Progenitor cell of endocrine pancreas (in vitro differentiated cells): ENCODE measurements at regions not wholly inside any gene's neighbourhood (a gene's known extent, or its start where the extent isn't known, plus 50 kb on each side); places are given as distances from the start of the nearest gene placed in this dataset.

ENCODE experiments used
- DNase-seq: peaks from one replicate; pipeline ENCODE4 v3.0.0; 2021; ENCODE audit warnings: low spot score; ENCODE audit not compliant: unreplicated experiment
- H3K27ac Mint-ChIP-seq: 2 replicates; pipeline ENCODE4 v1.8.0; 2021; ENCODE audit warnings: mild to moderate bottlenecking, moderate library complexity, mixed read lengths
- H3K27me3 Mint-ChIP-seq: 2 replicates; pipeline ENCODE4 v1.8.0; 2021; ENCODE audit warnings: mixed read lengths
- H3K36me3 Mint-ChIP-seq: 2 replicates; pipeline ENCODE4 v1.8.0; 2022; ENCODE audit warnings: mixed read lengths; ENCODE audit not compliant: insufficient read depth
- H3K4me1 Mint-ChIP-seq: 2 replicates; pipeline ENCODE4 v1.8.0; 2021; ENCODE audit warnings: low read depth, mixed read lengths
- H3K4me3 Mint-ChIP-seq: 2 replicates; pipeline ENCODE4 v1.8.0; 2021; ENCODE audit warnings: low read depth, mild to moderate bottlenecking, moderate library complexity, mixed read lengths
- H3K9me3 Mint-ChIP-seq: 2 replicates; pipeline ENCODE4 v1.8.0; 2021; ENCODE audit warnings: low read depth, mixed read lengths
- TF ChIP-seq, protein P1 (sequence below): fragments of 200-600 bp; sonication (generic); IDR thresholded peaks from one replicate; pipeline ENCODE4 v1.5.0; 2021; ENCODE audit warnings: antibody characterized with exemption, mild to moderate bottlenecking; ENCODE audit not compliant: unreplicated experiment

- Mint-ChIP-seq H3K27ac (no peak overlapping the region), H3K4me1 (no peaks in the 10 kb centered on the region), H3K9me3 (peaks cover 7% of the 10 kb centered on the region), H3K36me3 (no peaks in the 10 kb centered on the region), H3K4me3 (no peak overlapping the region), H3K27me3 (no peaks in the 10 kb centered on the region)
- TF ChIP-seq, protein P1, sequence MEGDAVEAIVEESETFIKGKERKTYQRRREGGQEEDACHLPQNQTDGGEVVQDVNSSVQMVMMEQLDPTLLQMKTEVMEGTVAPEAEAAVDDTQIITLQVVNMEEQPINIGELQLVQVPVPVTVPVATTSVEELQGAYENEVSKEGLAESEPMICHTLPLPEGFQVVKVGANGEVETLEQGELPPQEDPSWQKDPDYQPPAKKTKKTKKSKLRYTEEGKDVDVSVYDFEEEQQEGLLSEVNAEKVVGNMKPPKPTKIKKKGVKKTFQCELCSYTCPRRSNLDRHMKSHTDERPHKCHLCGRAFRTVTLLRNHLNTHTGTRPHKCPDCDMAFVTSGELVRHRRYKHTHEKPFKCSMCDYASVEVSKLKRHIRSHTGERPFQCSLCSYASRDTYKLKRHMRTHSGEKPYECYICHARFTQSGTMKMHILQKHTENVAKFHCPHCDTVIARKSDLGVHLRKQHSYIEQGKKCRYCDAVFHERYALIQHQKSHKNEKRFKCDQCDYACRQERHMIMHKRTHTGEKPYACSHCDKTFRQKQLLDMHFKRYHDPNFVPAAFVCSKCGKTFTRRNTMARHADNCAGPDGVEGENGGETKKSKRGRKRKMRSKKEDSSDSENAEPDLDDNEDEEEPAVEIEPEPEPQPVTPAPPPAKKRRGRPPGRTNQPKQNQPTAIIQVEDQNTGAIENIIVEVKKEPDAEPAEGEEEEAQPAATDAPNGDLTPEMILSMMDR = no peak
- DNase-seq = no peak
Observed at GRCh38 chr12:41629611-41630010, 441.5 kb downstream of the PDZRN4 start.

DNA sequence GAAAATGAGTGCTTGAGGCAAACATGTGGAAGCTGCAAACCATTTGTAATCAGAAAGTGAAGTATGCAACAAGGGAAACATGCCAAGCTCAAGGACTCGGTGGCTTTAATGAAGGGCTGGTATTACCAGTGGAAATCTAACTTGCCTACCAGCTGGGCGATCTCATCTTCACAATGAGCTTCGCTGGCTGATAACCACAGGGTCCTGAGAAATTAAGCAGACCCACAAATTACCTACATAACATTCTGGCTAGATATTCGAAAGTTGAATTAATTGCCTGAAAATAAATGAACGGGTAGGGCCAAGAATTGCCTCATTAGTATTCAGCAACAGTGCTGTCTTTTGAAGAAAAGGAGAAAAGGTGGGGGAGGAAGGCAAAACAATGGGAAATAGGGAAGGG, 439.4 kb downstream of the PDZRN4 start:
- TF ChIP-seq, protein P1 = no peak
- H3K9me3 Mint-ChIP-seq = peaks cover 7% of the 10 kb centered on the region
- H3K36me3 Mint-ChIP-seq = no peaks in the 10 kb centered on the region
- no peak overlapping the region for H3K4me3 Mint-ChIP-seq
- DNase-seq = no peak
- H3K27ac Mint-ChIP-seq = no peak overlapping the region
- no peaks in the 10 kb centered on the region for H3K27me3 Mint-ChIP-seq
- H3K4me1 Mint-ChIP-seq = no peaks in the 10 kb centered on the region

GRCh38 chr12:41624571-41624970, 436.5 kb downstream of the PDZRN4 start:
- no peaks in the 10 kb centered on the region for H3K27me3 Mint-ChIP-seq
- H3K4me1 Mint-ChIP-seq = peaks cover 8% of the 10 kb centered on the region
- no peak overlapping the region for H3K4me3 Mint-ChIP-seq
- DNase-seq = no peak
- no peaks in the 10 kb centered on the region for H3K9me3 Mint-ChIP-seq
- H3K36me3 Mint-ChIP-seq = no peaks in the 10 kb centered on the region
- TF ChIP-seq, protein P1 = no peak
- H3K27ac Mint-ChIP-seq = no peak overlapping the region
